Ishikawa (cell line): ENCODE measurements at regions not wholly inside any gene's neighbourhood (a gene's known extent, or its start where the extent isn't known, plus 50 kb on each side); places are given as distances from the start of the nearest gene placed in this dataset.

ENCODE experiments used
- CEBPB ChIP-seq: IDR thresholded peaks from 2 replicates; pipeline ENCODE4 v1.6.1; 2012
- CREB1 ChIP-seq: IDR thresholded peaks from 2 replicates; pipeline ENCODE4 v1.6.1; 2012; ENCODE audit warnings: low read depth
- EGR1 ChIP-seq: IDR thresholded peaks from 2 replicates; pipeline ENCODE4 v1.6.1; 2012
- EP300 ChIP-seq: IDR thresholded peaks from 2 replicates; pipeline ENCODE4 v1.6.1; 2012; ENCODE audit warnings: borderline replicate concordance
- FOXM1 ChIP-seq: IDR thresholded peaks from 2 replicates; pipeline ENCODE4 v1.6.1; 2012; ENCODE audit warnings: low read depth, borderline replicate concordance
- NFIC ChIP-seq: IDR thresholded peaks from 2 replicates; pipeline ENCODE4 v1.6.1; 2012
- RAD21 ChIP-seq: IDR thresholded peaks from 2 replicates; pipeline ENCODE4 v1.6.1; 2012; ENCODE audit warnings: low read depth
- REST ChIP-seq: IDR thresholded peaks from 2 replicates; pipeline ENCODE4 v1.6.1; 2012; ENCODE audit warnings: low read depth, mild to moderate bottlenecking
- TAF1 ChIP-seq: IDR thresholded peaks from 2 replicates; pipeline ENCODE4 v1.6.1; 2012; ENCODE audit warnings: low read depth, mild to moderate bottlenecking
- TCF12 ChIP-seq: IDR thresholded peaks from 2 replicates; pipeline ENCODE4 v1.6.1; 2012; ENCODE audit warnings: low read depth
- TEAD4 ChIP-seq: IDR thresholded peaks from 2 replicates; pipeline ENCODE4 v1.6.1; 2012
- USF1 ChIP-seq: IDR thresholded peaks from 2 replicates; pipeline ENCODE4 v1.6.1; 2012
- YY1 ChIP-seq: IDR thresholded peaks from 2 replicates; pipeline ENCODE4 v1.6.1; 2012; ENCODE audit warnings: low read depth
- ZBTB7A ChIP-seq: IDR thresholded peaks from 2 replicates; pipeline ENCODE4 v1.6.1; 2012; ENCODE audit warnings: low read depth
- TF ChIP-seq, protein P1 (sequence below): IDR thresholded peaks from 2 replicates; pipeline ENCODE4 v1.6.1; 2012

GRCh38 chr3:153595186-153595815 is 433.3 kb downstream of the RAP2B start:
- peak; percentile 62 for TF ChIP-seq RAD21
- no peak for TF ChIP-seq TAF1

DNA sequence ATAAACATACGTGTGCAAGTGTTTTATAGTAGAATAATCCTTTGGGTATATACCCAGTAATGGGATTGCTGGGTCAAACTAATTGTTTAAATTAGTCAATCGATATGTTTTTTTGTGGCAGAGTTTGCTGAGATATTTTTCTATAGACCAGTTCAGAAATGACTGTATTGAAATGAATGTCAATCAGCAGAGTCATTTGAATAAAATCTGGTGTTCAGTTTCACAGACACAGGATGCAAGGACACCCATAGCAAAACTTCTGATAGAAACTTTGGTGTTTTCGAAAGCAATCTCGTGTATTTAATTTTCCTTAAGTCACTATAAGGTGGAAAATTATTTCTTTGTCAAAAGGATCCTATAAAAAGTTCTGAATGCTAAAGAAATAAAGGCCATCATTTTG is 434.4 kb downstream of the RAP2B start:
- TF ChIP-seq TAF1 (no peak), NFIC (no peak), EGR1 (no peak), TEAD4 (no peak), TCF12 (no peak), REST (no peak), RAD21 (no peak)
- TF ChIP-seq, protein P1, sequence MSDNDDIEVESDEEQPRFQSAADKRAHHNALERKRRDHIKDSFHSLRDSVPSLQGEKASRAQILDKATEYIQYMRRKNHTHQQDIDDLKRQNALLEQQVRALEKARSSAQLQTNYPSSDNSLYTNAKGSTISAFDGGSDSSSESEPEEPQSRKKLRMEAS, result no peak

- TF ChIP-seq TEAD4 (no peak), USF1 (no peak), CREB1 (no peak), EGR1 (no peak), NFIC (no peak), TAF1 (no peak), RAD21 (no peak), REST (no peak), FOXM1 (no peak), EP300 (no peak), ZBTB7A (no peak), TCF12 (no peak)
- TF ChIP-seq, protein P1, result no peak
Measured at GRCh38 chr3:153599685-153600084, 437.7 kb downstream of the RAP2B start.

GRCh38 chr3:153600896-153601295 is 438.9 kb downstream of the RAP2B start:
- no peak for TF ChIP-seq EP300
- no peak for TF ChIP-seq USF1
- no peak for TF ChIP-seq FOXM1
- TF ChIP-seq CREB1, result no peak
- no peak for TF ChIP-seq RAD21
- no peak for TF ChIP-seq EGR1

GRCh38 chr3:153601374-153601853 is 439.4 kb downstream of the RAP2B start:
- TF ChIP-seq USF1 (no peak), CREB1 (no peak), YY1 (no peak), CEBPB (no peak), RAD21 (no peak), TEAD4 (no peak), ZBTB7A (no peak), EP300 (no peak), TCF12 (no peak), REST (no peak), NFIC (no peak), EGR1 (no peak), FOXM1 (no peak), TAF1 (no peak)
- TF ChIP-seq, protein P1, result no peak
